HG03280 (cell line): ENCODE measurements at regions not wholly inside any gene's neighbourhood (a gene's known extent, or its start where the extent isn't known, plus 50 kb on each side); places are given as distances from the start of the nearest gene placed in this dataset.
"Not testable (repeated sequence)": the region's sequence is repeated elsewhere in the genome, so short reads cannot be mapped to it uniquely, and the experiment has no call there.

Experiments used
- ATAC-seq: cut with Tn5 transposase; IDR thresholded peaks from one replicate; pipeline ENCODE4 v1.9.1; 2021; ENCODE audit warnings: mild to moderate bottlenecking, moderate library complexity; ENCODE audit not compliant: unreplicated experiment

- no peak for ATAC-seq
Measured at GRCh38 chr7:49596701-49597491, 176.5 kb upstream of the VWC2 start.

DNA sequence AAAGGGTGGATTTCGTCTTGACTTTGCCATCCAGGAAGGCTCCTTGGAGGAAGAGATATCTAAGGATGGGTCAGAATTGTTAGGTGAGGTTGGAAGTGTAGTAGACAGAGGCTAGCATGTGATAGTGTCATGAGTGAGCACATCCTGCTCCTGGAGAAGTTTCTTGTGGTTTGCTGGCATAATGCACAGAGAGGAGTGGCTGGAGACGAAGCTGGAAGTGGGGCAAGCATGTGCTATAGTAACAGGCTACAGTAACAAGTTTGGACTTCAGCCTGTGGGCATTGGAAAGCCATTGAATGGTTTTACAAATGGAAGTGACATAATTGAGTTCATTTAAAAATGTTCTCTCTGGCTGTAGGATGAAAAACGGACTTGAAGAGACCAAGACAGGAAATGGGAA, 175.6 kb upstream of the VWC2 start:
- no peak for ATAC-seq

DNA sequence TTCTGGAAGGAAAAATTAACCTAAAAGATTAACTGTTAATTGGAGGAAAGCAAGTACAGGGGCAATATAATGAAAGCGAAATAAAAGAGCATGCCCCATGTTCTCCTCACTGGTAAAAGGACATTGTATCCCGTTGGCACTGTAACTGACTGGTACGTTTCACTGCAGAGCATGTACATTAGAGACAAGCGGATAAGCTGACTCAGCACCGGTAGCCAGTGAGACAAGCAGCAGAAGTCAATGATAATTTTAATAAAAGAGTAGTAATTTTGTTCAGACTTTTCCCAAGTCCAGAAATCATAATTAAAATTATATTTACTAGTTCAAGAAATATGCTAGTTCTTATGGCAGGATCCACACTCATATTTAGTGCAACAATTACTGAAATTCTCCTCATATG, 161.5 kb upstream of the VWC2 start:
- ATAC-seq = no peak

- no peak for ATAC-seq
Measured at GRCh38 chr7:49613759-49614158, 159.7 kb upstream of the VWC2 start.

DNA sequence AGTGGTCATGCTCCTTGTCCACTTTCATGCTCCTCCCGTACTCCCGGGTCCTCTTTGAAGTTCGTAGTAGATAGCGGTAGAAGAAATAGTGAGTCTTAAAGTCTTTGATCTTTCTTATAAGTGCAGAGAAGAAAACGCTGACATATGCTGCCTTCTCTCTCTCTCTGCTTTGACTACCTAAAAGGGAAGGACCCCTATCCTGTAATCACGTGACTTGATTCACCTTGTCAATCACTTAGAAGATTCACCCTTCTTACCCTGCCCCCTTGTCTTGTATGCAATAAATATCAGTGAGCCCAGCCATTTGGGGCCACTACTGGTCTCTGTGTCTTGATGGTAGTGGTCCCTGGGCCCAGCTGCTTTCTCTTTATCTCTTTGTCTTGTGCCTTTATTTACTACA, 158.5 kb upstream of the VWC2 start:
- ATAC-seq = not testable (repeated sequence)

GRCh38 chr7:49618028-49618427, 155.4 kb upstream of the VWC2 start:
- no peak for ATAC-seq

DNA sequence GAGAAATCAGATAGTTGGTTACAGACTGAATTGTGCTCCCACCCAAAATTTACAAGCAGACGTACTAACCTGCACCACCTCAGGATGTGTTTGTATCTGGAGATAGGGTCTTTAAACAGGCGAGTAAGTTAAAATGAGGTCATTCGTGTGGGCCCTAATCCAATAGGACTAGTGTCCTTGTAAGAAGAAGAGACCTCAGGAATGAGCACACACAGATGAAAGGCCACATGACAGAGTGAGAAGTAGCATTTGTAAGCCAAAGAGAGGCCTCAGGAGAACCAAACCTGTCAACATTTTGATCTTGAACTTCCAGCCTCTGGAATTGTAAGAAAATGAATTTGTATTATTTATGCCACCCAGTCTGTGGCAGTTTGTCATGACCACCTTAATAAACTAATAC, 149.5 kb upstream of the VWC2 start:
- ATAC-seq = no peak

- no peak for ATAC-seq
Measured at GRCh38 chr7:49624611-49625010, 148.8 kb upstream of the VWC2 start.

- ATAC-seq = no peak
Measured at GRCh38 chr7:49630513-49630912, 142.9 kb upstream of the VWC2 start.

GRCh38 chr7:49631071-49631815, 142.2 kb upstream of the VWC2 start:
- no peak for ATAC-seq

DNA sequence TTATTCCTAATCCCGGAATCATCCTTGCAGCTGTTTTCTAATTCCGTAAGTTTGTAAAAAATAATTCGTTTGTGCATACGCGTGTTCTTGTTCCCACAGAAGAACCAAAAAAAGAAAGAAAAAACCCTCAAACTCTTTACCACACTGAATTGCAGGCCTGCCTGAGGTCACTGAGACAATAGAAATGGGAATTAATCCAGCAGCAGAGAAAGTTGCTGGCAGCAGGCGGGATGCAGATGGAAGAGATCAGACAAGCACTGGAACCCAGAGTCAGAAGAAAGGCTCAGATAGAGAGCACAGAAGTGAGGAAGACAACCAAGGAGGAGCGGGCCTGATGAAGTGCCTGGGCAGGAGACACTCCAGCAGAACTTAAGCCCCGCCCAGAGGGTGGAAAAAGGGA, 141.5 kb upstream of the VWC2 start:
- no peak for ATAC-seq

DNA sequence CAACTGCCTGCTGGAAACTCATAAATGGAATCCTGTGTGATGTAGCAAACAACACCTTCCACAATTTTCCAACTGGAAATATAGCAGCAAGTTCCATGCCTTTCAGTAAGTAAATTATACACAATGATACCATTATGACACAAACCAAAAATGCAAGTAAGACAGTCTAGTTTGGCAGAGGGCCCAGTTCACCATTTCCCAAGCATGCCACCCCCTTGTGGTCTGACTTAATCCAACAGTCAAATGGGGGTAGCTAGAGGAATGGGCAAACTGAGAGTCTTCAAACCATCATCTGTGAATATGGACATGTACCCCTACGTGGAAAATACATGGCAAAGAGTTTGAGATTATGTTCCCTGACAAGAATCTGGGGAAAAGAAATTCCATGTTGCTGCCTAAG, 137.6 kb upstream of the VWC2 start:
- ATAC-seq = no peak

DNA sequence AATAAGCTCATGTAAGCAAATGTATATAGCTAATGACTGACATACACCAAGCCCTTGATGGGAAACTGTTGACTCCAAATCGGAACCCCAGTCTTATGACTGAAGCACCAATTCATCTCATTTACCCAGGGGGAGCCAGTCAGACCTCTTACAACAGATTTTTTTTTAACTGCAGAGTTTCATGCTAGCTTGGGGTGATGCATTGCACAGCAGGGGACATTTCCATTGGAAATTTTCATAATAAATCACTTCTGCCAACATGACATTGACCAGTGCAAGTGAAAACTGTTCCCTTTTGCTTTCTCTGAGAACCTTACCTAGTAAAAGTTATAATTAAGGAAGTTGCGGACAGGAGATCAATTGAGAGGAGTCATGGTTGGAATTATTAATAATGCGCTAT, 137.0 kb upstream of the VWC2 start:
- no peak for ATAC-seq

- ATAC-seq = no peak
Measured at GRCh38 chr7:49638166-49638565, 135.3 kb upstream of the VWC2 start.

GRCh38 chr7:49639068-49639593, 134.3 kb upstream of the VWC2 start:
- ATAC-seq = no peak

DNA sequence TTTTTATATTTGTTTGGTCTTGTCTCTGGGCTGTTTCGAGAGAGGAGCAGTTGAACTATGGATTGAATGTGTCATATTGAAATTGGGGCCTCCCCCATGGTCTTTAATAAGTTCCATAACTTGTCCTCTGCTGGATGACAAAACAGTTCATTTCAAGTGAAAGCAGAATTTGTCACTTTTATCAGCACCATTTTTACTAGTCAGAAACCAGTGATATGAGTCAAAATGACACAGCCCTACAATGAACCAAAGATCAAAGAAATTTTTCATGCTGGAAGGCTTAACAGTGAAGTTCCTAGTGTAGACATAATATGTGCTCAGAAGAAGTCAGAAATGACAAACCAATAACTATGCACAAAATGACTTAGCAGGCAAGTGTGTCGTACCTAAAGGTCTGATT, 133.6 kb upstream of the VWC2 start:
- ATAC-seq = no peak

DNA sequence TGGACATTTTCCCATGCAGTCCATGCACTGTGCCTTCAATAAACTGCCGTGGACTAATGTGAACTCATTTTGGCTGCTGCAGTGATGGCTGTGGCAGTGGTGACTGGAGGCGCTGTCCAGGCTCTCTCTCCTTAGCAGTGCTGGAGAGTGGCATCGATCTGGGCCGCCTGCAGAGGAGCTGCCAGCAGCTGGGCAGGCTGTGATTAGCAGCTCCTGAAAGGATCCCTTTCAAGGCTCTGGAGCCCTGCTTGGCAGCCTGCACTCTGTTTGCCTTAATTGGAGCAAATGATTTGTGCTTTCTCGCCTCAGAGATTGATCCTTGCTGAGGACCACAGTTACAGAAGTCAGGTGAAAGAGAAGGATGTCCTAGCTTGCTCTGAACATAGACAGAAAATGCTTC, 130.1 kb upstream of the VWC2 start:
- ATAC-seq = no peak

DNA sequence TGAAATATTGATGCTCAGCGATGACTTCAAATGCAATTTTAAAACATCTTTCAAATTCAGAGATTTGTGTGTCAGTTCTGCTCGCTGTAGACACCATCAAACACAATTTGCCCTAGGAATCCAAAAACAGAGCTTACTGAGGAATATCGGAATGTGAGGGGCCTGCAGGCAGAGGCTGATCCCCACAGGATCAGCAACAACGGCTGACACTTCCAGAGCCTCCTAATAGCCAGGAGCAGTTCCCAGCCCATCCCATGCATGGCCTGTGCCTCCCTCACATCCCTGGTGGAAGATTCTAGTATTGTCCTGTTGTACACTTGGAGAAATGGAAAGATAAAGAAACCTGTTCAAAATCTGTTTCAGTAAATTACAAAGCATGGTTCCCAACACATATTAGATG, 129.7 kb upstream of the VWC2 start:
- ATAC-seq = no peak

- ATAC-seq = no peak
Measured at GRCh38 chr7:49644396-49645166, 128.9 kb upstream of the VWC2 start.

GRCh38 chr7:49645296-49645695, 128.1 kb upstream of the VWC2 start:
- no peak for ATAC-seq

GRCh38 chr7:49660170-49660783, 113.2 kb upstream of the VWC2 start:
- no peak for ATAC-seq
